Osteoblast (primary cell): ENCODE measurements at regions not wholly inside any gene's neighbourhood (a gene's known extent, or its start where the extent isn't known, plus 50 kb on each side); places are given as distances from the start of the nearest gene placed in this dataset.

ENCODE experiments used
- DNase-seq: peaks from one replicate; pipeline ENCODE4 v3.0.0; 2011; ENCODE audit warnings: low spot score, mixed read lengths; ENCODE audit not compliant: insufficient read length; ENCODE audit errors: missing footprints
- H2AFZ ChIP-seq: 2 replicates; pipeline ENCODE4 v1.6.0; 2011; ENCODE audit warnings: mild to moderate bottlenecking, low read length
- H3K27ac ChIP-seq: 2 replicates; pipeline ENCODE4 v1.5.1; 2011; ENCODE audit warnings: mild to moderate bottlenecking, low read depth, low read length, moderate library complexity
- H3K27me3 ChIP-seq: 2 replicates; pipeline ENCODE4 v1.6.0; 2012; ENCODE audit warnings: mild to moderate bottlenecking, control low read depth, inconsistent platforms, low read length, moderate library complexity; ENCODE audit not compliant: insufficient read depth
- H3K36me3 ChIP-seq: 2 replicates; pipeline ENCODE4 v1.5.1; 2011; ENCODE audit warnings: mild to moderate bottlenecking, low read length, control low read depth, moderate library complexity; ENCODE audit not compliant: insufficient read depth
- H3K4me1 ChIP-seq: 2 replicates; pipeline ENCODE4 v1.5.1; 2011; ENCODE audit warnings: mild to moderate bottlenecking, low read length, control low read depth, moderate library complexity; ENCODE audit not compliant: insufficient read depth
- H3K4me2 ChIP-seq: 2 replicates; pipeline ENCODE4 v1.6.0; 2011; ENCODE audit warnings: mild to moderate bottlenecking, low read length; ENCODE audit not compliant: insufficient read depth
- H3K4me3 ChIP-seq: fragments of 200-600 bp; sonication (generic); 3 replicates; pipeline ENCODE4 v1.5.1; 2012; ENCODE audit warnings: mild to moderate bottlenecking, low read length, inconsistent platforms; ENCODE audit not compliant: insufficient read depth
- H3K79me2 ChIP-seq: 2 replicates; pipeline ENCODE4 v1.6.0; 2012; ENCODE audit warnings: mild to moderate bottlenecking, low read length, control low read depth, inconsistent platforms; ENCODE audit not compliant: insufficient read depth
- H3K9me3 ChIP-seq: 2 replicates; pipeline ENCODE4 v1.5.1; 2011; ENCODE audit warnings: low read depth, low read length, control low read depth
- H4K20me1 ChIP-seq: 2 replicates; pipeline ENCODE4 v1.6.0; 2012; ENCODE audit warnings: mild to moderate bottlenecking, low read length, control low read depth; ENCODE audit not compliant: insufficient read depth
- CTCF ChIP-seq: IDR thresholded peaks from 2 replicates; pipeline ENCODE4 v1.5.1; 2011; ENCODE audit warnings: mild to moderate bottlenecking, low read depth, low read length, moderate library complexity; ENCODE audit errors: extremely low read depth

- DNase-seq = no peak
- H3K4me1 ChIP-seq = peaks cover 14% of the 10 kb centered on the region
- H3K36me3 ChIP-seq = no peaks in the 10 kb centered on the region
- no peaks in the 10 kb centered on the region for H3K79me2 ChIP-seq
- H3K27me3 ChIP-seq = no peaks in the 10 kb centered on the region
- TF ChIP-seq CTCF = no peak
- H2AFZ ChIP-seq = no peak overlapping the region
- no peaks in the 10 kb centered on the region for H4K20me1 ChIP-seq
- H3K4me3 ChIP-seq = no peak overlapping the region
- no peak overlapping the region for H3K4me2 ChIP-seq
- no peaks in the 10 kb centered on the region for H3K9me3 ChIP-seq
- no peak overlapping the region for H3K27ac ChIP-seq
Observed at GRCh38 chr7:33727315-33727714, 178.0 kb upstream of the BMPER start.

GRCh38 chr7:33728873-33729551 is 176.3 kb upstream of the BMPER start:
- no peaks in the 10 kb centered on the region for H3K9me3 ChIP-seq
- no peaks in the 10 kb centered on the region for H4K20me1 ChIP-seq
- TF ChIP-seq CTCF = no peak
- H3K4me1 ChIP-seq = peaks cover 3% of the 10 kb centered on the region
- no peak overlapping the region for H3K4me2 ChIP-seq
- no peak overlapping the region for H3K27ac ChIP-seq
- H3K79me2 ChIP-seq = no peaks in the 10 kb centered on the region
- no peak overlapping the region for H2AFZ ChIP-seq
- DNase-seq = no peak
- H3K36me3 ChIP-seq = no peaks in the 10 kb centered on the region
- no peak overlapping the region for H3K4me3 ChIP-seq
- no peaks in the 10 kb centered on the region for H3K27me3 ChIP-seq

GRCh38 chr7:33729726-33730125 is 175.6 kb upstream of the BMPER start:
- DNase-seq = no peak
- no peaks in the 10 kb centered on the region for H3K79me2 ChIP-seq
- no peak overlapping the region for H3K27ac ChIP-seq
- H2AFZ ChIP-seq = no peak overlapping the region
- no peak overlapping the region for H3K4me3 ChIP-seq
- H3K27me3 ChIP-seq = no peaks in the 10 kb centered on the region
- H3K4me2 ChIP-seq = no peak overlapping the region
- H3K36me3 ChIP-seq = no peaks in the 10 kb centered on the region
- H4K20me1 ChIP-seq = no peaks in the 10 kb centered on the region
- H3K9me3 ChIP-seq = no peaks in the 10 kb centered on the region
- peaks cover 3% of the 10 kb centered on the region for H3K4me1 ChIP-seq
- no peak for TF ChIP-seq CTCF

GRCh38 chr7:33730958-33731357 is 174.4 kb upstream of the BMPER start:
- no peaks in the 10 kb centered on the region for H3K79me2 ChIP-seq
- H3K4me3 ChIP-seq = no peak overlapping the region
- H3K27me3 ChIP-seq = no peaks in the 10 kb centered on the region
- H2AFZ ChIP-seq = no peak overlapping the region
- DNase-seq = no peak
- no peak for TF ChIP-seq CTCF
- H4K20me1 ChIP-seq = no peaks in the 10 kb centered on the region
- H3K4me1 ChIP-seq = no peaks in the 10 kb centered on the region
- no peaks in the 10 kb centered on the region for H3K9me3 ChIP-seq
- no peak overlapping the region for H3K4me2 ChIP-seq
- H3K36me3 ChIP-seq = no peaks in the 10 kb centered on the region
- no peak overlapping the region for H3K27ac ChIP-seq
